Endodermal cell (in vitro differentiated cells): ENCODE measurements at regions not wholly inside any gene's neighbourhood (a gene's known extent, or its start where the extent isn't known, plus 50 kb on each side); places are given as distances from the start of the nearest gene placed in this dataset.

Experiments used
- DNase-seq: peaks from one replicate; pipeline ENCODE4 v3.0.0-alpha.2; 2017
- H3K27ac ChIP-seq: 2 replicates; pipeline ENCODE4 v1.5.1; 2013; ENCODE audit warnings: mild to moderate bottlenecking, low read depth, low read length, moderate library complexity
- H3K27me3 ChIP-seq: 2 replicates; pipeline ENCODE4 v1.6.1; 2013; ENCODE audit warnings: mild to moderate bottlenecking, low read length, moderate library complexity; ENCODE audit not compliant: insufficient read depth, control insufficient read depth, poor library complexity, severe bottlenecking
- H3K36me3 ChIP-seq: 2 replicates; pipeline ENCODE4 v1.7.0; 2013; ENCODE audit warnings: mild to moderate bottlenecking, low read length, moderate library complexity; ENCODE audit not compliant: control insufficient read depth, insufficient read depth
- H3K4me1 ChIP-seq: one replicate; pipeline ENCODE4 v1.7.0; 2013; ENCODE audit warnings: low read length; ENCODE audit not compliant: control insufficient read depth, insufficient read depth
- H3K4me3 ChIP-seq: 2 replicates; pipeline ENCODE4 v1.5.1; 2013; ENCODE audit warnings: mild to moderate bottlenecking, low read length, moderate library complexity
- H3K9ac ChIP-seq: 2 replicates; pipeline ENCODE4 v1.6.1; 2013; ENCODE audit warnings: mild to moderate bottlenecking, low read length, moderate library complexity; ENCODE audit not compliant: poor library complexity, severe bottlenecking; ENCODE audit errors: extremely low read depth
- H3K9me3 ChIP-seq: 2 replicates; pipeline ENCODE4 v1.6.1; 2013; ENCODE audit warnings: mild to moderate bottlenecking, low read length, moderate library complexity; ENCODE audit not compliant: control insufficient read depth
- H3K27ac Mint-ChIP-seq: 2 replicates; pipeline ENCODE4 v1.8.0; 2020; ENCODE audit warnings: mixed read lengths
- H3K27me3 Mint-ChIP-seq: 2 replicates; pipeline ENCODE4 v1.8.0; 2021; ENCODE audit warnings: mild to moderate bottlenecking, mixed read lengths; ENCODE audit not compliant: insufficient read depth
- H3K36me3 Mint-ChIP-seq: 2 replicates; pipeline ENCODE4 v1.8.0; 2020; ENCODE audit warnings: low read depth, mixed read lengths
- H3K4me1 Mint-ChIP-seq: 2 replicates; pipeline ENCODE4 v1.8.0; 2020; ENCODE audit warnings: mixed read lengths
- H3K4me3 Mint-ChIP-seq: 2 replicates; pipeline ENCODE4 v1.8.0; 2020; ENCODE audit warnings: mild to moderate bottlenecking, moderate library complexity, mixed read lengths
- H3K9me3 Mint-ChIP-seq: 2 replicates; pipeline ENCODE4 v1.8.0; 2020; ENCODE audit warnings: mild to moderate bottlenecking, mixed read lengths
- CTCF ChIP-seq: fragments of 200-600 bp; sonication (generic); conservative IDR thresholded peaks from 2 replicates; pipeline ENCODE4 v1.5.0; 2021; ENCODE audit warnings: antibody characterized with exemption, mild to moderate bottlenecking
- WGBS, 2 experiments: methylation state at CpG; one replicate each; pipeline versions ENCODE4 v1.1.5 to v1.1.7; 2013; ENCODE audit warnings: missing lambda C conversion rate in 2 of 2, mixed read lengths in 1 of 2; ENCODE audit not compliant: insufficient coverage in 1 of 2, insufficient read length in 1 of 2; 5-methylcytosine and 5-hydroxymethylcytosine counted together

- H3K36me3 ChIP-seq, result peaks cover 18% of the 10 kb centered on the region
- DNase-seq, result no peak
- H3K4me1 ChIP-seq, result no peaks in the 10 kb centered on the region
- no peak overlapping the region for H3K27ac Mint-ChIP-seq
- peaks cover 11% of the 10 kb centered on the region for H3K9me3 ChIP-seq
- 93 to 100% methylated on average over 1 of the region's 1 CpG for WGBS, 2 experiments
- H3K27me3 Mint-ChIP-seq, result no peaks in the 10 kb centered on the region
- H3K36me3 Mint-ChIP-seq, result peaks cover 7% of the 10 kb centered on the region
- H3K4me1 Mint-ChIP-seq, result no peaks in the 10 kb centered on the region
- no peak overlapping the region for H3K27ac ChIP-seq
- H3K9ac ChIP-seq, result no peak overlapping the region
- TF ChIP-seq CTCF, result no peak
- no peak overlapping the region for H3K4me3 Mint-ChIP-seq
- no peak overlapping the region for H3K4me3 ChIP-seq
- H3K27me3 ChIP-seq, result no peaks in the 10 kb centered on the region
- peaks cover 2% of the 10 kb centered on the region for H3K9me3 Mint-ChIP-seq
Observed at GRCh38 chr6:62903266-62903665, 308.0 kb upstream of the FKBP1C start.

GRCh38 chr6:62904687-62905086 lies 306.6 kb upstream of the FKBP1C start:
- H3K4me1 Mint-ChIP-seq, result no peaks in the 10 kb centered on the region
- H3K27ac Mint-ChIP-seq, result no peak overlapping the region
- H3K27me3 Mint-ChIP-seq, result no peaks in the 10 kb centered on the region
- DNase-seq, result peak; percentile 58
- Histone ChIP-seq H3K4me3 (no peak overlapping the region), H3K9me3 (peaks cover 11% of the 10 kb centered on the region), H3K4me1 (no peaks in the 10 kb centered on the region), H3K9ac (no peak overlapping the region), H3K27me3 (no peaks in the 10 kb centered on the region), H3K36me3 (peaks cover 4% of the 10 kb centered on the region), H3K27ac (no peak overlapping the region)
- H3K36me3 Mint-ChIP-seq, result no peaks in the 10 kb centered on the region
- 89 to 91% methylated on average over 5 of the region's 5 CpGs for WGBS, 2 experiments
- H3K4me3 Mint-ChIP-seq, result no peak overlapping the region
- peaks cover 2% of the 10 kb centered on the region for H3K9me3 Mint-ChIP-seq
- no peak for TF ChIP-seq CTCF

- H3K4me3 Mint-ChIP-seq, result no peak overlapping the region
- WGBS, 2 experiments, result 92 to 94% methylated on average over 3 to 4 of the region's 4 CpGs
- Histone ChIP-seq H3K4me3 (no peak overlapping the region), H3K36me3 (no peaks in the 10 kb centered on the region), H3K9me3 (no peaks in the 10 kb centered on the region), H3K27ac (no peak overlapping the region), H3K27me3 (no peaks in the 10 kb centered on the region), H3K4me1 (no peaks in the 10 kb centered on the region), H3K9ac (no peak overlapping the region)
- H3K27ac Mint-ChIP-seq, result no peak overlapping the region
- no peaks in the 10 kb centered on the region for H3K4me1 Mint-ChIP-seq
- no peak for TF ChIP-seq CTCF
- DNase-seq, result no peak
- no peaks in the 10 kb centered on the region for H3K9me3 Mint-ChIP-seq
- no peaks in the 10 kb centered on the region for H3K36me3 Mint-ChIP-seq
- no peaks in the 10 kb centered on the region for H3K27me3 Mint-ChIP-seq
Observed at GRCh38 chr6:62914530-62914929, 296.7 kb upstream of the FKBP1C start.
